Naive B cell (primary cell): ENCODE measurements at regions not wholly inside any gene's neighbourhood (a gene's known extent, or its start where the extent isn't known, plus 50 kb on each side); places are given as distances from the start of the nearest gene placed in this dataset.

Experiments
- ATAC-seq, 2 donors: fragments of 150-1000 bp; cut with Tn5 transposase; 2 replicates each; pipeline ENCODE4 v1.10.0; 2021; ENCODE audit warnings: low read depth in 2 of 2, mild to moderate bottlenecking in 2 of 2, moderate library complexity in 2 of 2
- DNase-seq: peaks from one replicate; pipeline ENCODE4 v3.0.0; 2022
- H3K27ac Mint-ChIP-seq, 6 donors: one replicate each; pipeline ENCODE4 v1.8.0; 2020 to 2022; ENCODE audit warnings: mild to moderate bottlenecking in 6 of 6, mixed read lengths in 6 of 6, moderate library complexity in 5 of 6, inconsistent platforms in 2 of 6
- H3K27me3 Mint-ChIP-seq, 3 donors: one replicate each; pipeline ENCODE4 v1.8.0; 2021 to 2022; ENCODE audit warnings: mixed read lengths in 3 of 3, mild to moderate bottlenecking in 1 of 3
- H3K36me3 Mint-ChIP-seq, 2 donors: one replicate each; pipeline ENCODE4 v1.8.0; 2020 to 2022; ENCODE audit warnings: mixed read lengths in 2 of 2, inconsistent platforms in 1 of 2, mild to moderate bottlenecking in 1 of 2
- H3K4me1 Mint-ChIP-seq, 3 donors: one replicate each; pipeline ENCODE4 v1.8.0; 2020 to 2022; ENCODE audit warnings: mixed read lengths in 3 of 3, inconsistent platforms in 1 of 3, mild to moderate bottlenecking in 1 of 3, moderate library complexity in 1 of 3
- H3K4me3 Mint-ChIP-seq, 8 donors: one replicate each; pipeline ENCODE4 v1.8.0; 2020 to 2022; ENCODE audit warnings: mild to moderate bottlenecking in 8 of 8, mixed read lengths in 8 of 8, moderate library complexity in 8 of 8, inconsistent platforms in 2 of 8
- H3K9me3 Mint-ChIP-seq, 7 donors: one replicate each; pipeline ENCODE4 v1.8.0; 2020 to 2022; ENCODE audit warnings: mixed read lengths in 7 of 7, mild to moderate bottlenecking in 5 of 7, inconsistent platforms in 2 of 7, moderate library complexity in 1 of 7

DNA sequence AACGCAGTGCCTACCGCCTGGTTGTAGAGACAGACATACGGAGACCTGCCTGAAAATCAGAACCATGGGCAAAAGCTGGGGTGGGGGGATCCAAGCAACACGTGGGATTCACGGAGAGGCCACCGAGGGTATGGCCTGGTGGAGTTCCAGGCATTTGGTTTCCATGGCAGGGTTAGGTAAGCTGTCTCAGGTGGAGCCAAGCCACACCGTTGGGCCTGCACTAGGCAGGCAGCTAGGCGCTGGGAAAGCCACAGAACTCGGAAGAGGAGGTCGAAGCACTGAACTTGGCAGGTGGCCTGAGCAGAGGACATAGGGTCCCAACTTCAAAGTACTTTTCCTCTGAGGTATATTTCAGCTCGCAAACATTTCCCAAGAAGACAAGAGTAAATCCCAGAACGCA lies 111.6 kb downstream of the ISL1 start:
- no peak overlapping the region for H3K27ac Mint-ChIP-seq
- no peaks in the 10 kb centered on the region for H3K36me3 Mint-ChIP-seq
- H3K27me3 Mint-ChIP-seq: no peaks in the 10 kb centered on the region
- peaks cover 0 to 7% (median 4%) of the 10 kb centered on the region in 7 donors for H3K9me3 Mint-ChIP-seq
- H3K4me3 Mint-ChIP-seq: no peak overlapping the region
- no peak for DNase-seq
- no peak for ATAC-seq
- no peaks in the 10 kb centered on the region for H3K4me1 Mint-ChIP-seq

DNA sequence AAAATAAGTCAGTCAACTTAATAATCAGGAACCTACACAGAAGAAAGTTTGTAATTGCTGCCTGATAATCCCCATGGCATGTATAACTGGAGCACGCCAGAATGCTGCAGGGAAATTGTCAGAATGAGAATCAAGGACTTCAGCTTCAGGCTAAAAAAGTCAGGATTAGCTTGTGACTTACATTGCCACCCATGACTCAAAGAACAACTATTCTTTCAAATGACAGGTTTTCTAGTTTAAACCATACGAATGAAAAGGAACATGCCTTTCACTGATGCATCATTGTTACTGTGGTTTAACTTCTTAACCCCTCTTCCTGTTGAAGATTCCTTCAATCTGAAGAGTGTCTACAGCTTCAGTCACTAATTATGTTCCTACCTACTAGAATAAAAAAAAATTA lies 112.4 kb downstream of the ISL1 start:
- Mint-ChIP-seq H3K27ac (no peak overlapping the region), H3K27me3 (no peaks in the 10 kb centered on the region), H3K4me1 (no peaks in the 10 kb centered on the region), H3K4me3 (no peak overlapping the region), H3K9me3 (peaks cover 0 to 7% (median 4%) of the 10 kb centered on the region in 7 donors), H3K36me3 (no peaks in the 10 kb centered on the region)
- DNase-seq (no peak), ATAC-seq (no peak)

DNA sequence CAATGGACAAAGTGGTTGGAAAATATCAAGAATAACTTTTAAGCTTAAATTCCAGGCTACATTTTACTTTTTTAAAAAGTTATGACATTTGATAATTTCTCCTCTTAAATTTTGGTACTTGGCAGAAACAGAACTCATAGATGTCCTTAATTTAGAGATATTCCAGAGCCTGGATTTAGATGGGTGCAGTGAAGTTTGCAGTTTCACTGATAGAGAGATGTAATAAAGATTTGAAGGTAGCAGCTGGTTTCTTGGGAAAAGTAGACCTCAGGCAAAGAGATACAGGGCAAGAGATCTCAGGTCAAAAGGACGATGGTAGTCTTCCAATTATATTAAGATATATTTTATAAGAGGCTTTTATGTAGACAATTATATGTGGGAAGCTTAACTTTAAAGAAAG lies 134.6 kb downstream of the ISL1 start:
- no peak for DNase-seq
- ATAC-seq: no peak
- H3K4me1 Mint-ChIP-seq: no peaks in the 10 kb centered on the region
- no peak overlapping the region for H3K4me3 Mint-ChIP-seq
- no peak overlapping the region for H3K27ac Mint-ChIP-seq
- no peaks in the 10 kb centered on the region for H3K27me3 Mint-ChIP-seq
- peaks cover 0 to 3% (median 0%) of the 10 kb centered on the region in 7 donors for H3K9me3 Mint-ChIP-seq
- no peaks in the 10 kb centered on the region for H3K36me3 Mint-ChIP-seq

DNA sequence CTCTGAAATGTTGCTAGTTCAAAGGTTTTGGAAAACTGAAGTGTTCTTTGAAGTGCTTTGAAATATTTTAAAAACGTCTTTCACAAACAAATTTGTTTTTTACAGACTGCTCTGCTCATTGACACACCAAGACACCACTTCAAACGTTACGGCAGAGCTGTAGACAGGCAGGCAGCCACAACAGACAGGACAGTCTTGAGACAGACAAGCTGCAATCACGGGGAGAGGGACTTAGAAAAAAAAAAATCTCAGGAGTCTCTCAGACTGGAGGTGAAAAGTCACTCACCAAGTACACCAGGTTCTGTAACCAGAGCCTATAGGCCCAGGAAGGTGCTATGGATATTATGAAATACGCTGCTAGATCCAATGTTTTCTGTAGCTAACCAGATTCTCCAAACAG lies 135.4 kb downstream of the ISL1 start:
- Mint-ChIP-seq H3K9me3 (peaks cover 0 to 3% (median 0%) of the 10 kb centered on the region in 7 donors), H3K36me3 (no peaks in the 10 kb centered on the region), H3K27me3 (no peaks in the 10 kb centered on the region), H3K4me1 (no peaks in the 10 kb centered on the region), H3K4me3 (no peak overlapping the region), H3K27ac (no peak overlapping the region)
- DNase-seq: no peak
- ATAC-seq: no peak

DNA sequence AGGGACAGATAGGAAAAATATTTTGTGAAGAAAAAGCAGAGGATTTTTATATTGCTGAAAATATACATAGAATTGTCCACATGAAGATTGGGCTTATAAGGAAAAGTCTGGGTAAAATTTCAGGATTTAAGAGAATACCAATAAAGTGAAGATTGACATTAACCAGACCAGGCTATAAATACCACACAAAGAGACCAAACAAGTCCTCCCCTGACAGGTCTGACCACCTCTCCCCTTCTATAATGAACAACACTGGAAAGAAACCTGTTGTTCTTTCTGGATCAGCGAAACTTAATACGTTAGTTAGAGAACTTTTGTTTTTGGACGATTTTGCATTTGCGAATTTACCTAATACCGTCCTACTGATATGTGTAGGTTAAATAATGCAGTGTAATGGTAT lies 138.3 kb downstream of the ISL1 start:
- no peak overlapping the region for H3K4me3 Mint-ChIP-seq
- DNase-seq (no peak), ATAC-seq (no peak)
- no peaks in the 10 kb centered on the region for H3K4me1 Mint-ChIP-seq
- H3K27me3 Mint-ChIP-seq: no peaks in the 10 kb centered on the region
- no peaks in the 10 kb centered on the region for H3K9me3 Mint-ChIP-seq
- no peaks in the 10 kb centered on the region for H3K36me3 Mint-ChIP-seq
- H3K27ac Mint-ChIP-seq: no peak overlapping the region

DNA sequence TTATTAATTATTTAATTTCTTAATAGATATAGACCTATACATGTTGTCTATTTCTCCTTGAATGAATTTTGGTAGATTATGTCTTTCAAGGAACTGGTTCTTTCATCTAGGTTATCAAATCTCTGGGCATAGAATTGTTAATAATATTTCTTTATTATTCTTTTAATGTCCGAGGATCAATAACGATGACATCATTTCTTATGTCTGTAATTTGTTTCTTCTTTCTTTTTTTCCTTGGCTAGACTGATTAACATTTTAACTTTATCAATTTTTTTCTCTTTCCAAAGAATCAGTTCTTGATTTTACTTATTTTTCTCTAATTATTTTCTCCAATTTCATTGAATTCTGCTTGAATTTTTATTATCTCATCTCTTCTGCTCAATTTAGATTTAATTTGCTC lies 156.0 kb downstream of the ISL1 start:
- Mint-ChIP-seq H3K9me3 (peaks cover 0 to 18% (median 4%) of the 10 kb centered on the region in 7 donors), H3K27me3 (no peaks in the 10 kb centered on the region), H3K4me1 (no peaks in the 10 kb centered on the region), H3K4me3 (no peak overlapping the region), H3K36me3 (no peaks in the 10 kb centered on the region), H3K27ac (no peak overlapping the region)
- ATAC-seq: no peak
- DNase-seq: no peak

DNA sequence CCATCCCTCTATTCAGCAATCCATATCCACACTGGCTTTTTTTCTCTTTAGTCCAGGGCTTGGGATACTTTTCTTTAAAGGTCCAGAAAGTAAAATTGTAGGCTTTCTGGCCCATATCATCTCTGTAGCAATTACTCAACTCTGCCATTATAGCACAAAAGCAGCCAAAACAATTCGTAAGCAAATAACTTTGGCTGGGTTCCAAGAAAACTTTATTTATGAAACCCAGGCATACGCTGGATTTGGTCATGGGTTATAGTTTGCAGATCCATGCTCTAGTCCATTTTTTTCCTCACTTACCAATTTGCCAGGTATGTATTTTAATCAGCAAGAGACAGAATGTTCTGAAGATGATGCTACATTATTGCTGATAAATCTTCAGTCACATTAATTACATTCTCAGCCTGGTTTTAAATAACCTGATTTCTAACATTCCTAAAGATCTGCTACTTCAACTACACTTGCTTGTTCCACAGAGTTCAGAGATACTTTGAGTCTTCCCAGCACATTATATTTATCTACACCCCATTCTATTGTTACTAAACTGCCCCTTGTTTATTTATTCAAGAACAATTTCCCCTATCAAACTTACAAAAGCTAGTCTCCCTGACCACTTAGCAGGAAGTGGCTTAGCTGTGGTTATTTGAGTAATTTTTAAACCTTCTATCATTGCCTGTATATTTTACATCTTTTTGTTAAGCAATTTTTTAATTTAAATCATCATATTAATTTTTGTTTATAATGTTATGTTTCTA lies 161.0 kb downstream of the ISL1 start:
- Mint-ChIP-seq H3K4me3 (no peak overlapping the region), H3K9me3 (peaks cover 0 to 6% (median 0%) of the 10 kb centered on the region in 7 donors), H3K27ac (no peak overlapping the region), H3K27me3 (no peaks in the 10 kb centered on the region), H3K4me1 (no peaks in the 10 kb centered on the region), H3K36me3 (no peaks in the 10 kb centered on the region)
- ATAC-seq (no peak), DNase-seq (no peak)

DNA sequence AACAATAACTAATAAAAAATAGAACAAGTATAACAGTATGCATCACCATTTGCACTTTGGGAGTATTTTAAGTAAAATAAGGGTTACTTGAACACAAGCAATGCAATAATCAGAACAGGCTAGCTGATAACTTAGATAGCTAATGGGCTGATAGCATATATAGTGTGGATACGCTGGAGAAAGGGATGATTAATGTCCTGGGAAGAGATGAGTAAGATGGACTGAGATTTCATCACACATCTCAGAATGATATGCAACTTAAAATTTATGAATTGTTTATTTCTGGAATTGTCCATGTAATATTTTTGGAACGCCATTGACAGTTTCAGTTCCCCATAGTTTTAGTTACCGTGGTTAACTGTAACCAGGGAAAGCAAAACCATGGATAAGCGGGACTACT lies 173.6 kb downstream of the ISL1 start:
- H3K27ac Mint-ChIP-seq: no peak overlapping the region
- H3K36me3 Mint-ChIP-seq: no peaks in the 10 kb centered on the region
- no peak overlapping the region for H3K4me3 Mint-ChIP-seq
- peaks cover 0 to 9% (median 3%) of the 10 kb centered on the region in 7 donors for H3K9me3 Mint-ChIP-seq
- no peak for DNase-seq
- ATAC-seq: no peak
- H3K27me3 Mint-ChIP-seq: no peaks in the 10 kb centered on the region
- H3K4me1 Mint-ChIP-seq: no peaks in the 10 kb centered on the region

DNA sequence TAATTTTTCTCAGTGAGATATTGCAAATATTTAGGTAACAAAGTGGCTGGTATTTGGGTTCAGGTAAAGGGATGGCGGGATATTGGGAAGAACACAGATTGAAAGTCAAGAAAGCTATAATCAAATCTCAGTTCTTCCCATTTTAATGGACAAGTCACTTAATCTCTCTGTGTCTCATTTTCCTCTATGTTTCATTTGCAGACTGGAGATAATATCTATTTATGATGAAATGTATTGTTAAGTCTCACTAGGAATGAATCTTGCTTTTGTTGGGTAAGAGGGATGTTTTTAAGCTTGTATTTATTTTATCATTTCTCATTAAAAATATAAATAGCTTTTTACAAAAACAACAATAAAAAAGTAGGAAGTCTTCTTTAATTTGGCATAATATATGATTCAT lies 175.4 kb downstream of the ISL1 start:
- DNase-seq (no peak), ATAC-seq (no peak)
- no peaks in the 10 kb centered on the region for H3K4me1 Mint-ChIP-seq
- H3K36me3 Mint-ChIP-seq: no peaks in the 10 kb centered on the region
- no peaks in the 10 kb centered on the region for H3K27me3 Mint-ChIP-seq
- H3K27ac Mint-ChIP-seq: no peak overlapping the region
- H3K9me3 Mint-ChIP-seq: peaks cover 0 to under 1% (median 0%) of the 10 kb centered on the region in 7 donors
- no peak overlapping the region for H3K4me3 Mint-ChIP-seq

DNA sequence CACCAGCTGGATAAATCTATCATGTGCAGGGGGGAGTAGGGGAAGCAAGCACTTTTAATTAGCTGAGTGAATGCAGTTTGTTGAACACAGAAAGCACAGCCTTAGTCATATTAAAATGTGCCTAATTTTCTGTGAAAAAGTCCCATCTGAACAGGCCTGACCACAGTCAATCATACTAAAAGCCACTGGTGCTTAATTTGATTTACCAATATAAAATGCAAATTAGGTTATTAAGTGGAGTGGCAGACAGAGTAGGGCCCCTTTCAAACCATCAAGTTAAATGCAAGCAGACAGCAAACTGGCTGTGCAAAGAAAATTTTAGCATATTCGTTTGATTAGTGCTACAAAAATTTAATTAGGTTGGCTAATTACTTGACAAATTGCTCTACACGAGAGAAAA lies 176.1 kb downstream of the ISL1 start:
- ATAC-seq: no peak
- no peak overlapping the region for H3K27ac Mint-ChIP-seq
- H3K36me3 Mint-ChIP-seq: no peaks in the 10 kb centered on the region
- no peak for DNase-seq
- no peaks in the 10 kb centered on the region for H3K4me1 Mint-ChIP-seq
- H3K9me3 Mint-ChIP-seq: no peaks in the 10 kb centered on the region
- no peaks in the 10 kb centered on the region for H3K27me3 Mint-ChIP-seq
- H3K4me3 Mint-ChIP-seq: no peak overlapping the region

DNA sequence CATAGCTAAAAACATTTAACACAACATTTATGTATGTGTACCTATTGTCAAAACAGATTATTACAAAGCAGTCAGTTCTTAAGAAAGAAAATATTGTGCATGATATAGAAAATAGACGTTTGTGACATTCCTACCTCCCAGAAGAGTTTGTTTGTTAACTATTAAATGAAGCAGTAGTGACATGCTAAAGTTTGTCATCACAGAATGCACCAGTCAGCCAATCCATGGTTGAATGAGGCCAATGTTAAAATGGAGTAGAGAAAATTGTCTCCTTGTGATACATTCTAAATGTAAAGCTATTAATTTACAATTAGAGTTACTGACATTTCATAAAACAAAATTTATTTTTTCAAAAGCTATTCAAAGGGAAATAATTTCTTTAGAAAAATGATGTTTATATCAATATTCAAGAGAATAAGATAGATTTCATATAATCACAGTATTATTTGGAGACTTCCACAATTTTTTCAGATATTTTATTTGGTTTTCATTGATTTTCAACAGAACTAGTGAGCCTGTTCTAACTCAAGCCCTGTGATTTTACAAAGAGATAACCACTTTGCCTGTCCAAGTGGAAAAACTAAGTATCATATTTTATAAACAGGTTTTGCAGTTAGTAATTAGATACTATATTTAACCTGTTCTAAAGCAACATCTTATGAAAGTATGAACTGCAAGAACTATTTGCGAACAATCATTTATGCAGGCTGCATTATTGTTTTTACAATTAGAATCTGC lies 176.8 kb downstream of the ISL1 start:
- H3K9me3 Mint-ChIP-seq: no peaks in the 10 kb centered on the region
- H3K4me1 Mint-ChIP-seq: no peaks in the 10 kb centered on the region
- no peak overlapping the region for H3K27ac Mint-ChIP-seq
- no peak for DNase-seq
- no peaks in the 10 kb centered on the region for H3K36me3 Mint-ChIP-seq
- H3K4me3 Mint-ChIP-seq: no peak overlapping the region
- ATAC-seq: no peak
- H3K27me3 Mint-ChIP-seq: no peaks in the 10 kb centered on the region

DNA sequence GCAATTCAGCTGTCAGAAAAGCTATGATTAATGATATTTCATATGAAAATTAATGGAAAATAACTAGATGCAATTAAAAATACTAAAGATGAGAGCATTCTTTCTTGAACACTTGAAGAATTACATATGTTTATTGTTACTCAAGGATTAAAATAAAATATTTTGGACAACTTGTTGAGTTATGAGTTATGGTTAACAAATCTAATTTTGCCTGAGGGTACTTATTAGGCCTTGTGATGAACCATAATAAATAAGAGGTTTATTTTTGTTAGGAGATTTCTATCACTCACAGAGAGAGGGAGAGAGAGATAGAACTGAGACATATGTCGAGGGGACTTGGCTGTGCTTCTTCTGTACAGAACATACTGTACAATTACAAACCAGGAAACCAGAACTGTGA lies 183.7 kb downstream of the ISL1 start:
- Mint-ChIP-seq H3K27ac (no peak overlapping the region), H3K4me3 (no peak overlapping the region), H3K9me3 (no peaks in the 10 kb centered on the region), H3K27me3 (no peaks in the 10 kb centered on the region), H3K36me3 (no peaks in the 10 kb centered on the region), H3K4me1 (no peaks in the 10 kb centered on the region)
- ATAC-seq: no peak
- no peak for DNase-seq

DNA sequence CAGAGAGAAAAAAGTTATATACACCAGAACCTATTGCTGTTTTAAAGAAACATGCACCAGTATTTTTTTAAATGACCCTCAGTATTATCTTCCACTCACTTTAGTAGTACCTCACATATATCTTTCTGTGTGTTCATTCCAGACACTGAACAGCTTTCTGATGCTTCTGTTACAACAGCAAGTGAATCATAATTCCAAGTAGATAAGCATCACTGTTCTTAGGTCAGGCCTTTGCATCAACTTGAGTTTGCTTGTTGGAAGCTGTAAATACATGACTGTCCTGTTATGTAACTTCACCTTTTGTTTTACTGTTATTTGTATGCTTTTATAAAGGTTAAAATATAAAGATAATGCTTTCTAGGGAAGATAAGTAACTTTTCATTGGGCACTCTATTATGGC lies 184.4 kb downstream of the ISL1 start:
- Mint-ChIP-seq H3K36me3 (no peaks in the 10 kb centered on the region), H3K4me3 (no peak overlapping the region), H3K27me3 (no peaks in the 10 kb centered on the region), H3K27ac (no peak overlapping the region), H3K9me3 (peaks cover 0 to under 1% (median 0%) of the 10 kb centered on the region in 7 donors), H3K4me1 (no peaks in the 10 kb centered on the region)
- DNase-seq: no peak
- ATAC-seq: no peak

DNA sequence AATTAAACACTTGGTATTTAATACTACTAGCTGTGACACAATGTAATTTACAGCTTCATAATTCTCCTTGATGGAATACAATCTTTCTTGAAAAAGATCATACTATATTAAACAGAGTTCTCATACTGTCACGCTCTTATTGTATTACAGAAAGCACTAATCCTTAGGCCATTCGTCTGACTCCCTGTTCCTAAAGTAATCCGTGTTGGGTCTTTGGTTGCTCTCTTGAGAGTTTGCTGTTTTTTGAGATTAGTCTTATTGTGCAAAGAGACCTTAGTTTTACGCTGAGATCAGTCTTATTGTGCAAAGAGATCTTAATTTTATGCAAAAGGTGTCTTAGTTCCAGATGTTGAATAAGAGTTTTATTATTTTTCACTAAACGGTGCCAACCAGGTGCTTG lies 190.6 kb downstream of the ISL1 start:
- ATAC-seq (no peak), DNase-seq (no peak)
- no peaks in the 10 kb centered on the region for H3K36me3 Mint-ChIP-seq
- H3K9me3 Mint-ChIP-seq: peaks cover 0 to 22% (median 4%) of the 10 kb centered on the region in 7 donors
- H3K27ac Mint-ChIP-seq: no peak overlapping the region
- H3K27me3 Mint-ChIP-seq: no peaks in the 10 kb centered on the region
- H3K4me3 Mint-ChIP-seq: no peak overlapping the region
- H3K4me1 Mint-ChIP-seq: no peaks in the 10 kb centered on the region
